Smooth muscle cell (in vitro differentiated cells): ENCODE measurements at regions not wholly inside any gene's neighbourhood (a gene's known extent, or its start where the extent isn't known, plus 50 kb on each side); places are given as distances from the start of the nearest gene placed in this dataset.

Source experiments
- DNase-seq: peaks from one replicate; lab custom pipeline; 2025; ENCODE audit not compliant: unreplicated experiment; lab: John Stamatoyannopoulos, UW
- H2AFZ ChIP-seq: fragments of 200-600 bp; sonication (generic); 2 replicates; pipeline ENCODE4 v1.6.0; 2016; ENCODE audit warnings: antibody characterized with exemption, low read depth, mild to moderate bottlenecking
- H3F3A ChIP-seq: fragments of 200-600 bp; sonication (generic); 2 replicates; pipeline ENCODE4 v1.6.0; 2017; ENCODE audit warnings: antibody characterized with exemption, low read depth
- H3K27ac ChIP-seq: fragments of 200-600 bp; sonication (generic); 2 replicates; pipeline ENCODE4 v1.5.1; 2016; ENCODE audit warnings: low read depth, mild to moderate bottlenecking
- H3K27me3 ChIP-seq: fragments of 200-600 bp; sonication (generic); 2 replicates; pipeline ENCODE4 v1.6.1; 2016; ENCODE audit warnings: low read depth, mild to moderate bottlenecking
- H3K36me3 ChIP-seq: fragments of 200-600 bp; sonication (generic); 2 replicates; pipeline ENCODE4 v1.5.1; 2016; ENCODE audit warnings: low read depth
- H3K4me1 ChIP-seq: fragments of 200-600 bp; sonication (generic); 2 replicates; pipeline ENCODE4 v1.5.1; 2016; ENCODE audit warnings: low read depth
- H3K4me2 ChIP-seq: fragments of 200-600 bp; sonication (generic); 2 replicates; pipeline ENCODE4 v1.6.0; 2016; ENCODE audit warnings: mild to moderate bottlenecking
- H3K4me3 ChIP-seq: fragments of 200-600 bp; sonication (generic); 2 replicates; pipeline ENCODE4 v1.5.1; 2016; ENCODE audit warnings: mild to moderate bottlenecking
- H3K79me2 ChIP-seq: fragments of 200-600 bp; sonication (generic); 2 replicates; pipeline ENCODE4 v1.6.0; 2016; ENCODE audit warnings: low read depth, mild to moderate bottlenecking
- H3K9ac ChIP-seq: fragments of 200-600 bp; sonication (generic); 2 replicates; pipeline ENCODE4 v1.6.0; 2016; ENCODE audit warnings: low read depth
- H3K9me3 ChIP-seq: fragments of 200-600 bp; sonication (generic); replicated peaks from 2 replicates; pipeline ENCODE4 v1.5.1; 2016; ENCODE audit warnings: low read depth
- H4K20me1 ChIP-seq: fragments of 200-600 bp; sonication (generic); 2 replicates; pipeline ENCODE4 v1.6.0; 2016; ENCODE audit warnings: low read depth
- WGBS: methylation state at CpG from one replicate; pipeline ENCODE4 v1.1.7; 2016; ENCODE audit warnings: low lambda C conversion rate; 5-methylcytosine and 5-hydroxymethylcytosine counted together
- TF ChIP-seq, protein P1 (sequence below): fragments of 200-600 bp; sonication (generic); IDR thresholded peaks from 2 replicates; pipeline ENCODE4 v1.5.1; 2017; ENCODE audit warnings: borderline replicate concordance, mild to moderate bottlenecking, antibody characterized with exemption; ENCODE audit not compliant: insufficient read depth, poor library complexity, severe bottlenecking

DNA sequence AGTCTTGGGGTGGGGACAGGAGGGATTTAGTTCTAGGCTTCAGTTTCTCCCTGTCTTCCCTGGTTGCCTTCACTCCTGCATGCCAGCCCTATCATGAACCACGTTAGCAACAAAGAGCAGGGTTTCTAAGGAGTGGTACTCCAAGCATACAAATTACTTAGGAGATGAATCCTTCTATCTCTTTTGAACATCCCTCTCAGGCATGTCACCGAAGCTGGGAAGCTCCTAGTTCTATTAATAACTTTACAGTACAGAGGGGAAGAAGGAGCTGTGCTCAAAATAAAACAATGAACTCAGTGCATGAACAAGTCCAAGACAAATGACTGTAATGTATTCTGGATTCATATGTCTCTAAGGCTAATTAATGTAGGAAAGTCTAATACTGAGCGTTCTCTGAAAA is 450.6 kb upstream of the RASGEF1B start:
- DNase-seq = no peak
- Histone ChIP-seq H4K20me1 (no peaks in the 10 kb centered on the region), H2AFZ (no peak overlapping the region), H3K4me3 (no peak overlapping the region), H3K27ac (no peak overlapping the region), H3K4me1 (no peaks in the 10 kb centered on the region), H3K9ac (no peak overlapping the region), H3F3A (no peaks in the 10 kb centered on the region), H3K36me3 (no peaks in the 10 kb centered on the region), H3K4me2 (no peak overlapping the region), H3K9me3 (no peaks in the 10 kb centered on the region), H3K79me2 (no peaks in the 10 kb centered on the region), H3K27me3 (peaks cover 10% of the 10 kb centered on the region)
- TF ChIP-seq, protein P1, sequence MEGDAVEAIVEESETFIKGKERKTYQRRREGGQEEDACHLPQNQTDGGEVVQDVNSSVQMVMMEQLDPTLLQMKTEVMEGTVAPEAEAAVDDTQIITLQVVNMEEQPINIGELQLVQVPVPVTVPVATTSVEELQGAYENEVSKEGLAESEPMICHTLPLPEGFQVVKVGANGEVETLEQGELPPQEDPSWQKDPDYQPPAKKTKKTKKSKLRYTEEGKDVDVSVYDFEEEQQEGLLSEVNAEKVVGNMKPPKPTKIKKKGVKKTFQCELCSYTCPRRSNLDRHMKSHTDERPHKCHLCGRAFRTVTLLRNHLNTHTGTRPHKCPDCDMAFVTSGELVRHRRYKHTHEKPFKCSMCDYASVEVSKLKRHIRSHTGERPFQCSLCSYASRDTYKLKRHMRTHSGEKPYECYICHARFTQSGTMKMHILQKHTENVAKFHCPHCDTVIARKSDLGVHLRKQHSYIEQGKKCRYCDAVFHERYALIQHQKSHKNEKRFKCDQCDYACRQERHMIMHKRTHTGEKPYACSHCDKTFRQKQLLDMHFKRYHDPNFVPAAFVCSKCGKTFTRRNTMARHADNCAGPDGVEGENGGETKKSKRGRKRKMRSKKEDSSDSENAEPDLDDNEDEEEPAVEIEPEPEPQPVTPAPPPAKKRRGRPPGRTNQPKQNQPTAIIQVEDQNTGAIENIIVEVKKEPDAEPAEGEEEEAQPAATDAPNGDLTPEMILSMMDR = no peak
- WGBS = 85% methylated on average over 3 of the region's 3 CpGs

DNA sequence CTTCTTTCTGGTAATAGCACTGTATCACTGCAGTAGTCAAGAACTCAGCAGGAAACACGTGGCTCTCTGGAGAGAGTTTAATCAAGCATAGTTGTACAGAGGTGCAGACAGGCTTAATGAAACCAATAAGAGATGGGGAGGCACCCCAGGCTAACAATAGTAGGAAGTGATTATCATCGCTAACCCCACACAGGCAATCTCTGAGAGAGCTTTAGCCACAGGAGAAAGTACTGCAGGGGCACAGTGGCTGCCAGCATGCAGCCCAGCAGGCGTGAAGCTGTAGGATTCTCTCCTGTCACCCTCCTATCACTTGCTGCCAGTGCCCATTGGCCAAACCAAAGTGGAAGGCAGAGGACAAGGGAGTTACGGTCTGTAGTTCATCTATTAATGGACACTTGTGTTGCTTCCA is 450.0 kb upstream of the RASGEF1B start:
- H3K4me1 ChIP-seq = no peaks in the 10 kb centered on the region
- no peaks in the 10 kb centered on the region for H3K36me3 ChIP-seq
- 81% methylated on average over 4 of the region's 4 CpGs for WGBS
- DNase-seq = no peak
- H4K20me1 ChIP-seq = no peaks in the 10 kb centered on the region
- no peak overlapping the region for H3K4me3 ChIP-seq
- TF ChIP-seq, protein P1 = no peak
- H3K27ac ChIP-seq = no peak overlapping the region
- no peaks in the 10 kb centered on the region for H3F3A ChIP-seq
- H3K27me3 ChIP-seq = peaks cover 10% of the 10 kb centered on the region
- H3K9ac ChIP-seq = no peak overlapping the region
- no peaks in the 10 kb centered on the region for H3K9me3 ChIP-seq
- no peak overlapping the region for H2AFZ ChIP-seq
- no peak overlapping the region for H3K4me2 ChIP-seq
- H3K79me2 ChIP-seq = no peaks in the 10 kb centered on the region

DNA sequence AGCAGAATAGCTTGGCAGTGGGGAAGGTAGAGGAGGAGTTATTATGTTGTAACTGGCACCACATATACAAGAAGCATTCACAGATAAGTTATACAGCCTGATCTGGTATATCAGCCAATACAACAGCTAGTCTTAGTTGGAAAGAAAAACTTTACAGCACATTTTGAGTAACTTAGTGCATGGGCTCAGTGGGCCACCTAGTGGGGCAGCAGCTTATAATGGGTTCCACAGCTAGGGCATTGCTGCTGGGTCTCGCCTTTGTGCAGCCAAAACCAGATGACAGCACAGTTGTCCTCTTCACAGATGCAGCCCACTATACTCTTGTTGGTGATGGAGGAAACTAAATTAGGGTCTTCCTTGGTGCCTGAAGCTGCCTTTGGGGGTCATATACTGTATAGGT is 448.1 kb upstream of the RASGEF1B start:
- H3K4me2 ChIP-seq = no peak overlapping the region
- no peaks in the 10 kb centered on the region for H4K20me1 ChIP-seq
- 71% methylated on average over 1 of the region's 1 CpG for WGBS
- H3K79me2 ChIP-seq = no peaks in the 10 kb centered on the region
- H3K36me3 ChIP-seq = no peaks in the 10 kb centered on the region
- H3F3A ChIP-seq = no peaks in the 10 kb centered on the region
- no peak overlapping the region for H3K27ac ChIP-seq
- no peak overlapping the region for H2AFZ ChIP-seq
- no peak overlapping the region for H3K4me3 ChIP-seq
- no peaks in the 10 kb centered on the region for H3K9me3 ChIP-seq
- TF ChIP-seq, protein P1 = no peak
- H3K4me1 ChIP-seq = no peaks in the 10 kb centered on the region
- H3K27me3 ChIP-seq = peaks cover 10% of the 10 kb centered on the region
- H3K9ac ChIP-seq = no peak overlapping the region
- no peak for DNase-seq

DNA sequence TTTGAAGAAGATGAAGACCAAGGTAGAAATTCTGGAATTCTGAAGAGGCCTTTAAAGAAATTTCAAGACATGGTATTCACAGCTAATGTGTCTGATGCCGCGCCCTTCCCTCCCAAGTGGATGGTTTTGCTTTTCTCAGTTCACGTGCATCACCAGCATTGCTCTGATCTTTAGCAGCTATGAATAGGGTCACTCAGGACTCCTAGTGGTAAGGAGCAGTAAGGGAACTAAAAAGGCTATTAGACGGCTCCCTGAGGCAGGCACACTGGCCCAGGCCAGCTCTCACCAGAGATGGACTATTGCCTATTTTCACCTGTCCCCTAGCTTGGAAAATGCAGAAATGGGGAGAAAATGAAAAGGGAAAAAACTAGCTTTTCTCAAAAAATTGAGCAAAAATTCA is 447.5 kb upstream of the RASGEF1B start:
- no peaks in the 10 kb centered on the region for H3K9me3 ChIP-seq
- no peak for DNase-seq
- no peak overlapping the region for H2AFZ ChIP-seq
- no peaks in the 10 kb centered on the region for H3F3A ChIP-seq
- H3K27me3 ChIP-seq = peaks cover 10% of the 10 kb centered on the region
- no peak overlapping the region for H3K4me3 ChIP-seq
- H3K27ac ChIP-seq = no peak overlapping the region
- TF ChIP-seq, protein P1 = peak; percentile 47
- WGBS = 53% methylated on average over 4 of the region's 4 CpGs
- no peaks in the 10 kb centered on the region for H3K79me2 ChIP-seq
- no peak overlapping the region for H3K9ac ChIP-seq
- H3K4me1 ChIP-seq = no peaks in the 10 kb centered on the region
- H4K20me1 ChIP-seq = no peaks in the 10 kb centered on the region
- H3K36me3 ChIP-seq = no peaks in the 10 kb centered on the region
- H3K4me2 ChIP-seq = no peak overlapping the region
